OCI-LY1 (cell line): ENCODE measurements at regions not wholly inside any gene's neighbourhood (a gene's known extent, or its start where the extent isn't known, plus 50 kb on each side); places are given as distances from the start of the nearest gene placed in this dataset.

Experiments
- H2AFZ ChIP-seq: fragments of 200-600 bp; sonication (generic), shearing (Covaris generic); 2 replicates; pipeline ENCODE4 v1.6.0; 2014; ENCODE audit warnings: antibody characterized with exemption, mild to moderate bottlenecking, low read length
- H3F3A ChIP-seq: fragments of 200-600 bp; sonication (generic), shearing (Covaris generic); 2 replicates; pipeline ENCODE4 v1.6.0; 2014; ENCODE audit warnings: mild to moderate bottlenecking, antibody characterized with exemption, low read length, moderate library complexity; ENCODE audit not compliant: insufficient read depth
- H3K27ac ChIP-seq: fragments of 200-600 bp; sonication (generic); 2 replicates; pipeline ENCODE4 v1.5.1; 2014; ENCODE audit warnings: low read length, mixed run types, mild to moderate bottlenecking, low read depth; ENCODE audit not compliant: poor library complexity, severe bottlenecking
- H3K27me3 ChIP-seq: fragments of 200-600 bp; sonication (generic); 2 replicates; pipeline ENCODE4 v1.6.0; 2014; ENCODE audit warnings: antibody characterized with exemption, mild to moderate bottlenecking, low read length, moderate library complexity; ENCODE audit not compliant: insufficient read depth
- H3K36me3 ChIP-seq: fragments of 200-600 bp; sonication (generic); 2 replicates; pipeline ENCODE4 v1.6.1; 2014; ENCODE audit warnings: mild to moderate bottlenecking, antibody characterized with exemption, low read length, moderate library complexity, mixed read lengths; ENCODE audit not compliant: insufficient read depth
- H3K4me1 ChIP-seq: fragments of 200-600 bp; sonication (generic); 2 replicates; pipeline ENCODE4 v1.5.1; 2014; ENCODE audit warnings: mild to moderate bottlenecking, low read length, moderate library complexity; ENCODE audit not compliant: insufficient read depth, severe bottlenecking
- H3K4me2 ChIP-seq: fragments of 200-600 bp; sonication (generic), shearing (Covaris generic); 2 replicates; pipeline ENCODE4 v1.6.1; 2014; ENCODE audit warnings: low read length
- H3K4me3 ChIP-seq: fragments of 200-600 bp; sonication (generic); 2 replicates; pipeline ENCODE4 v1.5.1; 2014; ENCODE audit warnings: low read length, low read depth, mild to moderate bottlenecking, mixed read lengths; ENCODE audit not compliant: poor library complexity, severe bottlenecking
- H3K79me2 ChIP-seq: fragments of 200-600 bp; shearing (Covaris generic); 2 replicates; pipeline ENCODE4 v1.6.1; 2016; ENCODE audit warnings: mixed run types, low read length, mixed read lengths; ENCODE audit not compliant: insufficient read depth
- H3K9ac ChIP-seq: fragments of 200-600 bp; sonication (generic), shearing (Covaris generic); 2 replicates; pipeline ENCODE4 v1.6.1; 2014; ENCODE audit warnings: mild to moderate bottlenecking, low read length, mixed read lengths
- H3K9me2 ChIP-seq: fragments of 200-600 bp; sonication (generic), shearing (Covaris generic); 2 replicates; pipeline ENCODE4 v1.6.1; 2014; ENCODE audit warnings: low read depth, mild to moderate bottlenecking, low read length, mixed read lengths
- H3K9me3 ChIP-seq: fragments of 200-600 bp; shearing (Covaris generic); 2 replicates; pipeline ENCODE4 v1.6.1; 2014; ENCODE audit warnings: low read length, mixed read lengths
- H4K20me1 ChIP-seq: fragments of 200-600 bp; sonication (generic), shearing (Covaris generic); 2 replicates; pipeline ENCODE4 v1.6.0; 2016; ENCODE audit warnings: mild to moderate bottlenecking, low read length; ENCODE audit not compliant: insufficient read depth
- CTCF ChIP-seq: fragments of 200-600 bp; sonication (generic), shearing (Covaris generic); IDR thresholded peaks from 2 replicates; pipeline ENCODE4 v1.5.1; 2017; ENCODE audit warnings: mild to moderate bottlenecking, antibody characterized with exemption, low read length, moderate library complexity, mixed read lengths
- EZH2 ChIP-seq: fragments of 200-600 bp; sonication (generic), shearing (Covaris generic); IDR thresholded peaks from 2 replicates; pipeline ENCODE4 v1.8.0; 2017; ENCODE audit warnings: borderline replicate concordance, mixed run types, mild to moderate bottlenecking, antibody characterized with exemption, low read length, moderate library complexity, mixed read lengths

GRCh38 chr2:66695226-66695735 lies 260.4 kb downstream of the MEIS1 start:
- Histone ChIP-seq H3K27ac (no peak overlapping the region), H3K4me3 (no peak overlapping the region), H3K4me1 (no peaks in the 10 kb centered on the region), H3K9ac (no peak overlapping the region), H3F3A (no peaks in the 10 kb centered on the region), H3K9me2 (no peaks in the 10 kb centered on the region), H2AFZ (no peak overlapping the region), H3K36me3 (no peaks in the 10 kb centered on the region), H3K27me3 (no peaks in the 10 kb centered on the region), H3K79me2 (no peaks in the 10 kb centered on the region), H4K20me1 (no peaks in the 10 kb centered on the region), H3K4me2 (no peak overlapping the region), H3K9me3 (no peaks in the 10 kb centered on the region)
- TF ChIP-seq EZH2 (no peak), CTCF (no peak)

GRCh38 chr2:66696374-66696773 lies 261.4 kb downstream of the MEIS1 start:
- no peaks in the 10 kb centered on the region for H3K36me3 ChIP-seq
- no peak overlapping the region for H2AFZ ChIP-seq
- no peak overlapping the region for H3K4me2 ChIP-seq
- H3K4me1 ChIP-seq, result no peaks in the 10 kb centered on the region
- no peak for TF ChIP-seq EZH2
- TF ChIP-seq CTCF, result no peak
- H3K9me3 ChIP-seq, result no peaks in the 10 kb centered on the region
- no peaks in the 10 kb centered on the region for H4K20me1 ChIP-seq
- H3K27ac ChIP-seq, result no peak overlapping the region
- no peaks in the 10 kb centered on the region for H3K79me2 ChIP-seq
- H3K27me3 ChIP-seq, result no peaks in the 10 kb centered on the region
- H3K4me3 ChIP-seq, result no peak overlapping the region
- no peaks in the 10 kb centered on the region for H3F3A ChIP-seq
- H3K9me2 ChIP-seq, result no peaks in the 10 kb centered on the region
- H3K9ac ChIP-seq, result no peak overlapping the region

GRCh38 chr2:66696886-66697285 lies 262.0 kb downstream of the MEIS1 start:
- Histone ChIP-seq H3K27ac (no peak overlapping the region), H3K36me3 (no peaks in the 10 kb centered on the region), H3F3A (no peaks in the 10 kb centered on the region), H3K4me3 (no peak overlapping the region), H3K9me3 (no peaks in the 10 kb centered on the region), H3K9me2 (no peaks in the 10 kb centered on the region), H3K27me3 (no peaks in the 10 kb centered on the region), H2AFZ (no peak overlapping the region), H4K20me1 (no peaks in the 10 kb centered on the region), H3K9ac (no peak overlapping the region), H3K4me2 (no peak overlapping the region), H3K4me1 (no peaks in the 10 kb centered on the region), H3K79me2 (no peaks in the 10 kb centered on the region)
- TF ChIP-seq CTCF (no peak), EZH2 (no peak)
